ENCODE measurements at regions not wholly inside any gene's neighbourhood (a gene's known extent, or its start where the extent isn't known, plus 50 kb on each side); places are given as distances from the start of the nearest gene placed in this dataset.
"Not testable (repeated sequence)": the region's sequence is repeated elsewhere in the genome, so short reads cannot be mapped to it uniquely, and the experiment has no call there.

- in situ Hi-C loops (cut with HindIII; ENCODE audit: low sequenced_read_pairs): no loop called here
- no peak overlapping the region for H3K4me3 ChIP-seq (ENCODE audit: low read depth, low read length)
- TF ChIP-seq CTCF (IDR thresholded peaks at IDR 0.05; ENCODE audit: low read depth, low read length, missing control alignments): no peak
- DNase-seq (ENCODE audit: low read depth): no peak
Measured at GRCh38 chr20:53645582-53645897, 51.9 kb upstream of the ZNF217 start.

DNA sequence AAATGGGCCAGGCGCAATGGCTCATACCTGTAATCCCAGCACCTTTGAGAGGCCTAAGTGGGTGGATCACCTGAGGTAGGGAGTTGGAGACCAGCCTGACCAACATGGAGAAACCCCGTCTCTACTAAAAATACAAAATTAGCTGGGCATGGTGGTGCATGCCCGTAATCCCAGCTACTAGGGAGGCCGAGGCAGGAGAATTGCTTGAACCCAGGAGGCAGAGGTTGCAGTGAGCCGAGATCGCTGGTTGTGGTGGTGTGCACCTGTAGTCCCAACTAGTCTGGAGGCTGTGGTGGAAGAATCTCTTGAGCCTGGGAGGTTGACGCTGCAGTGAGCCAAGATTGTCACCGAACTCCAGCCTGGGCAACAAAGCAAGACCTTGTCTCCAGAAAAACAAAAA lies 50.5 kb upstream of the ZNF217 start:
- in situ Hi-C loops (cut with HindIII; ENCODE audit: low sequenced_read_pairs); H3K4me3 ChIP-seq (ENCODE audit: low read depth, low read length); DNase-seq (ENCODE audit: low read depth): not testable (repeated sequence)

Data from astrocyte of the cerebellum (primary cell).